Stimulated activated effector memory CD8-positive, alpha-beta T cell treated with anti-CD3 and anti-CD28 coated beads, Interleukin-12 subunit alpha, Interleukin-12 subunit beta, amount 100 ng/mL, for 72 hours (primary cell): ENCODE measurements at regions not wholly inside any gene's neighbourhood (a gene's known extent, or its start where the extent isn't known, plus 50 kb on each side); places are given as distances from the start of the nearest gene placed in this dataset.
"Not testable (repeated sequence)": the region's sequence is repeated elsewhere in the genome, so short reads cannot be mapped to it uniquely, and the experiment has no call there.

Experiments
- ATAC-seq: fragments of 150-1000 bp; cut with Tn5 transposase; 2 replicates; pipeline ENCODE4 v1.10.0; 2021
- DNase-seq, 2 donors: peaks; one replicate each; pipeline ENCODE4 v3.0.0; 2021 to 2022; ENCODE audit warnings: low spot score in 2 of 2
- H3K27ac Mint-ChIP-seq: one replicate; pipeline ENCODE4 v1.8.0; 2022; ENCODE audit warnings: mild to moderate bottlenecking, mixed read lengths
- H3K36me3 Mint-ChIP-seq: one replicate; pipeline ENCODE4 v1.8.0; 2022; ENCODE audit warnings: mild to moderate bottlenecking, mixed read lengths
- H3K4me1 Mint-ChIP-seq: one replicate; pipeline ENCODE4 v1.8.0; 2022; ENCODE audit warnings: mixed read lengths
- H3K4me3 Mint-ChIP-seq: one replicate; pipeline ENCODE4 v1.8.0; 2022; ENCODE audit warnings: mild to moderate bottlenecking, mixed read lengths
- H3K9me3 Mint-ChIP-seq: one replicate; pipeline ENCODE4 v1.8.0; 2022; ENCODE audit warnings: mixed read lengths

DNA sequence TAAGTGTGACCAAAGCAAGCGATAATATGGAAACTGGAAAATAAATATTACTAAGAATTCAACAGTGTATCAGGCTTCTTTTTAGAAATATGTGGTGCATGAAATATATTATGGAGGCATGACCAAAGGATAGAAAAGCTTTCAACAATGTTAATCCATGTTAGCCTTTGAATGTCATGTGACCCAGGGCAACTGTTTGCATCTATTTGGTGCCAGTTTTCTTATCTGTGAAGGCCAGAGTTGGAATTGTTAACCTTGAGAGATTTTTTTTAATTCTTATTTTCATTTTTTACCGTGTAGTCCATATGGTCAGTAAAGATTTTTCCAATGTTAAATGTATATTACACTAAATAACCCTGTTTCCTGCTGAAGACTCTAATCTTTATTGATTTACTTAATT is 411.1 kb downstream of the BCKDHB start:
- H3K9me3 Mint-ChIP-seq, result no peaks in the 10 kb centered on the region
- H3K4me1 Mint-ChIP-seq, result no peaks in the 10 kb centered on the region
- no peak for ATAC-seq

DNA sequence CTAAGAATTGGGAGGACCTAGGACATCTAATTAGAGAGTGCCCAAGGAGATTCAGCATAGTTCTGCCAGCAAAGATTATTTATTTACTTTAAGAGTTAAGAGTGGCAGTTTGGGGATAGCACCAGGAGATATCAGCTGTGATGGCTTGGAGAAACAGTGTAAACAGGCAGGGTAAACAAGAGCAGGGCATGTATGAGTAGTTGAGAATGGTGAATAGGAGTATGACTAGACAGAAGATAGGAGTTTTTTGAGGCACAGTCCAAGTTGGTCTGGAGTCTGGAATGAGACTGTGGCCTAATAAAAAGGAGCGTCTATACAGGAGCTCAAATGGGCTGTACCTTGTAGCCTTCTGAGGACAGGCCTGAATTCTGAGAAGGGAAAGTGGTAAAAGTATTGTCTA is 404.1 kb downstream of the BCKDHB start:
- not testable (repeated sequence) for ATAC-seq

More for the DNA sequence above, 411.1 kb downstream of the BCKDHB start:
- Mint-ChIP-seq H3K27ac (no peak overlapping the region), H3K4me3 (no peak overlapping the region), H3K36me3 (no peaks in the 10 kb centered on the region)
- DNase-seq, result no peak

GRCh38 chr6:80508885-80509630 is 402.6 kb downstream of the BCKDHB start:
- Mint-ChIP-seq H3K4me1 (no peaks in the 10 kb centered on the region), H3K36me3 (no peaks in the 10 kb centered on the region), H3K27ac (no peak overlapping the region), H3K4me3 (no peak overlapping the region), H3K9me3 (no peaks in the 10 kb centered on the region)
- peak; percentile 28 for ATAC-seq
- DNase-seq, result no peak

More for the DNA sequence above, 404.1 kb downstream of the BCKDHB start:
- not testable (repeated sequence) for H3K36me3 Mint-ChIP-seq, H3K9me3 Mint-ChIP-seq, DNase-seq, H3K4me3 Mint-ChIP-seq, H3K4me1 Mint-ChIP-seq, H3K27ac Mint-ChIP-seq

DNA sequence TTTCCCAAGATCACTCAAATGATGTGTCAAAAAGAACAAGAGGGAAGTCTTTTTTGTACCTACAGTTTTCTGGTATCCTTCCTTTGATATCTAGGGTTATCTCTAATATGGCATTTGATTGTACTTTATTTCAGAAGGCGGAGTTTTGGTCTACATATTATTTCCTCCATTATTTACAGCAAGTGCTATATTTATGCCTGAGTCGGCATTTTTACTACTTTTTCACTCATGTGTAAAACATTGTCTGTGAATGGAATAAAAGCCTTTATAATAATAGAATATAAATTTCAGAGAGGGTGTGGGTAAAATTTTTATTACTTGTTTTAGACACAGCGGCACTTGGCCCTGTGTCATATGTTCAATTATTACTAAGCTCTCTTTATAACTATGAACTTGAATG is 398.4 kb downstream of the BCKDHB start:
- H3K27ac Mint-ChIP-seq, result no peak overlapping the region
- ATAC-seq, result no peak
- H3K4me3 Mint-ChIP-seq, result no peak overlapping the region
- H3K36me3 Mint-ChIP-seq, result no peaks in the 10 kb centered on the region
- H3K4me1 Mint-ChIP-seq, result no peaks in the 10 kb centered on the region
- H3K9me3 Mint-ChIP-seq, result no peaks in the 10 kb centered on the region
- DNase-seq, result no peak

- no peak for DNase-seq
Measured at GRCh38 chr6:80503660-80504059, 397.2 kb downstream of the BCKDHB start.

GRCh38 chr6:80502871-80503270 is 396.4 kb downstream of the BCKDHB start:
- Mint-ChIP-seq H3K36me3 (no peaks in the 10 kb centered on the region), H3K27ac (no peak overlapping the region), H3K4me3 (no peak overlapping the region), H3K4me1 (no peaks in the 10 kb centered on the region), H3K9me3 (no peaks in the 10 kb centered on the region)
- no peak for ATAC-seq
- DNase-seq, result no peak

More at GRCh38 chr6:80503660-80504059, 397.2 kb downstream of the BCKDHB start:
- no peak overlapping the region for H3K4me3 Mint-ChIP-seq
- no peak overlapping the region for H3K27ac Mint-ChIP-seq
- H3K36me3 Mint-ChIP-seq, result no peaks in the 10 kb centered on the region
- no peak for ATAC-seq
- no peaks in the 10 kb centered on the region for H3K4me1 Mint-ChIP-seq
- no peaks in the 10 kb centered on the region for H3K9me3 Mint-ChIP-seq

- ATAC-seq (no peak), DNase-seq (no peak)
- Mint-ChIP-seq H3K4me1 (no peaks in the 10 kb centered on the region), H3K9me3 (no peaks in the 10 kb centered on the region), H3K4me3 (no peak overlapping the region), H3K36me3 (no peaks in the 10 kb centered on the region), H3K27ac (no peak overlapping the region)
Measured at GRCh38 chr6:80501636-80502035, 395.2 kb downstream of the BCKDHB start.

GRCh38 chr6:80497696-80498486 is 391.4 kb downstream of the BCKDHB start:
- ATAC-seq, H3K36me3 Mint-ChIP-seq, H3K4me3 Mint-ChIP-seq, H3K4me1 Mint-ChIP-seq, H3K9me3 Mint-ChIP-seq, DNase-seq, H3K27ac Mint-ChIP-seq: not testable (repeated sequence)

- no peak overlapping the region for H3K27ac Mint-ChIP-seq
Measured at GRCh38 chr6:80489911-80490635, 383.6 kb downstream of the BCKDHB start.

GRCh38 chr6:80488190-80488589 is 381.7 kb downstream of the BCKDHB start:
- Mint-ChIP-seq H3K4me3 (no peak overlapping the region), H3K9me3 (no peaks in the 10 kb centered on the region), H3K36me3 (no peaks in the 10 kb centered on the region), H3K27ac (no peak overlapping the region), H3K4me1 (no peaks in the 10 kb centered on the region)
- peak; percentile 92 for ATAC-seq
- DNase-seq, result no peak

More at GRCh38 chr6:80489911-80490635, 383.6 kb downstream of the BCKDHB start:
- Mint-ChIP-seq H3K36me3 (no peaks in the 10 kb centered on the region), H3K4me1 (no peaks in the 10 kb centered on the region), H3K9me3 (peaks cover under 1% of the 10 kb centered on the region), H3K4me3 (no peak overlapping the region)
- DNase-seq (no peak), ATAC-seq (peak; percentile 82)

GRCh38 chr6:80485494-80485893 is 379.0 kb downstream of the BCKDHB start:
- H3K27ac Mint-ChIP-seq, H3K36me3 Mint-ChIP-seq, H3K9me3 Mint-ChIP-seq, H3K4me3 Mint-ChIP-seq, ATAC-seq, DNase-seq, H3K4me1 Mint-ChIP-seq: not testable (repeated sequence)

DNA sequence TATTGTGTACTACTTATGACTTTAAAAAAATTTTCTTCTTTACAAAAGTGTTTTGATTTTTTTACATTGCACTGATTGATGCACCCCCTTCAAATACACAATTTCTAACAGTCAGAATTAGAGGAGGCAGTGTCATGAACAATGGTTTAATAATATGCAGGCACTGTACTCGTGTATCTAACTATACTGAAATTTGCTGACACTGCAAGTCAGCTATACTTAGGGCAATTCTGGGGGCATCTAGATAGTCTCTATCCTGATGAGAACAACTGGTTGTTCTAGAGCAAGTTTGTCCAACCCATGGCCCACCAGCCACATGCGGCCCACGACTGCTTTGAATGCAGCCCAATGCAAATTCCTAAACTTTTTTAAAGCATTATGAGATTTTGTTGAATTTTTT is 375.6 kb downstream of the BCKDHB start:
- no peaks in the 10 kb centered on the region for H3K4me1 Mint-ChIP-seq
- DNase-seq (no peak), ATAC-seq (no peak)
- H3K36me3 Mint-ChIP-seq, result no peaks in the 10 kb centered on the region
- no peaks in the 10 kb centered on the region for H3K9me3 Mint-ChIP-seq
- H3K27ac Mint-ChIP-seq, result no peak overlapping the region
- no peak overlapping the region for H3K4me3 Mint-ChIP-seq

DNA sequence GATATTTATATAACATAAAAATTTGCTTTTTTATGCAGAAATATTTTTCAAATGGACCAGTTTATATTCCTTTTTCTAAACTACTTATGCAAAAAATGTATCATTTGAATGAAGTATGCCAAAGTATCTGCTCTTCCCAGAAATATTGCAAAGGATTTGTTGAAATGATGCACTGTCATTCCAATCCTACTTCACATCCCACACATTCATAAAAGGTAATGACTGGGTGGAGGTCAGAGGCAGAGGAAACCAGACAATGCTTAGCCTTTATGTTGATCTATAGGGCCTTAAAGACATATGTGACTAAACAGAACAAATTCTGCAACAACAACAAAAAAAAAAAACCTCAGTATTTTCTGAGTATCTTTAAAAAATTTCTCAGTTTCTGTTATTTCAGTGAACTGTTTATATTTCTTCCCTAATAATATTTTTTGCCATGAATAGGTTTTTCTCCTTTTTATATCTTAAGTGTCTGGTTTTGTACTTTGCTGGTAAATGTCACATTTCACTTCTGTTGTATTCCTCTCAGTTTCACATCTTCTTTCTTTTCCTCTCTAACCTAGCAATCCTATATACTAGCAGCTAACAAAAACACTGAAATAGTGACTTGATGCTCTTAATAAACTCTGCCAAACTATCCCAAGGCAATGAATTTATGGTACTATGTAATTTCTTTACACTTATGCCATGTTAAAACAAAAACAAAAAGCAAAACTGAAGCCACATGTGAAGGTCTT is 374.1 kb downstream of the BCKDHB start:
- no peaks in the 10 kb centered on the region for H3K9me3 Mint-ChIP-seq
- ATAC-seq (no peak), DNase-seq (no peak)
- no peak overlapping the region for H3K4me3 Mint-ChIP-seq
- no peaks in the 10 kb centered on the region for H3K4me1 Mint-ChIP-seq
- H3K36me3 Mint-ChIP-seq, result no peaks in the 10 kb centered on the region
- H3K27ac Mint-ChIP-seq, result no peak overlapping the region

DNA sequence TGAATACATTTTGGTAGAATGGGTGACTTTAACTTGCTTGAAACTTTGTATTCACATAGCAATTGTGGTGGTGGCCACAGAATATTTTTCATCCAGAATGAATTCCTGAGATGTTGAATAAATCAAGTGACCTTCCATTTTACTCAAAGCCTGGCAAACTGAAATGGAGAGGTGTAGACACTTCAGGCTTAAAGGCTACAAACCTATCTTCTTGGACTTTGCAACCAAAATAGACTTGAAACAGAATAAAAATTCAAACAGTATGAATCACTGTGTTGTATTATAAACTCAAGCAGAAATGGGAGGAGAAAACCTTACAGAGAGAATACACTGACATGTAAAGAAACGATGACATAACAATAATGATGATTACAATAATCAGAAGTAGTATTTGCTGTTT is 371.6 kb downstream of the BCKDHB start:
- no peaks in the 10 kb centered on the region for H3K4me1 Mint-ChIP-seq
- no peak for ATAC-seq
- H3K27ac Mint-ChIP-seq, result no peak overlapping the region
- no peak overlapping the region for H3K4me3 Mint-ChIP-seq
- no peak for DNase-seq
- H3K36me3 Mint-ChIP-seq, result no peaks in the 10 kb centered on the region
- no peaks in the 10 kb centered on the region for H3K9me3 Mint-ChIP-seq

GRCh38 chr6:80477591-80477990 is 371.1 kb downstream of the BCKDHB start:
- no peak for DNase-seq
- Mint-ChIP-seq H3K36me3 (no peaks in the 10 kb centered on the region), H3K4me3 (no peak overlapping the region), H3K9me3 (no peaks in the 10 kb centered on the region), H3K4me1 (no peaks in the 10 kb centered on the region), H3K27ac (no peak overlapping the region)
- no peak for ATAC-seq
